ENCODE measurements at regions not wholly inside any gene's neighbourhood (a gene's known extent, or its start where the extent isn't known, plus 50 kb on each side); places are given as distances from the start of the nearest gene placed in this dataset.

GRCh38 chr5:87499478-87500410 lies 87.0 kb upstream of the CCNH start:
- no peak for DNase-seq

Data from SIG-M5 (cell line).